GM19372 (cell line): ENCODE measurements at regions not wholly inside any gene's neighbourhood (a gene's known extent, or its start where the extent isn't known, plus 50 kb on each side); places are given as distances from the start of the nearest gene placed in this dataset.

Experiments used
- ATAC-seq: cut with Tn5 transposase; IDR thresholded peaks from one replicate; pipeline ENCODE4 v1.9.1; 2021; ENCODE audit warnings: mild to moderate bottlenecking, low read depth, moderate library complexity; ENCODE audit not compliant: unreplicated experiment

GRCh38 chr2:120849278-120849677, 113.6 kb downstream of the GLI2 start:
- ATAC-seq = no peak

- no peak for ATAC-seq
Observed at GRCh38 chr2:120850551-120850950, 114.9 kb downstream of the GLI2 start.

GRCh38 chr2:120851116-120851773, 115.6 kb downstream of the GLI2 start:
- ATAC-seq = no peak

GRCh38 chr2:120852200-120852815, 116.6 kb downstream of the GLI2 start:
- no peak for ATAC-seq

GRCh38 chr2:120853306-120854013, 117.8 kb downstream of the GLI2 start:
- ATAC-seq = no peak

GRCh38 chr2:120854014-120854620, 118.4 kb downstream of the GLI2 start:
- ATAC-seq = no peak

GRCh38 chr2:120854766-120855530, 119.3 kb downstream of the GLI2 start:
- no peak for ATAC-seq

- ATAC-seq = no peak
Observed at GRCh38 chr2:120855855-120856405, 120.3 kb downstream of the GLI2 start.

- ATAC-seq = no peak
Observed at GRCh38 chr2:120856421-120856862, 120.8 kb downstream of the GLI2 start.

- ATAC-seq = no peak
Observed at GRCh38 chr2:120857422-120857821, 121.8 kb downstream of the GLI2 start.

- no peak for ATAC-seq
Observed at GRCh38 chr2:120857931-120858330, 122.3 kb downstream of the GLI2 start.

GRCh38 chr2:120858361-120859106, 122.9 kb downstream of the GLI2 start:
- ATAC-seq = no peak

GRCh38 chr2:120859128-120859527, 123.5 kb downstream of the GLI2 start:
- ATAC-seq = no peak

- no peak for ATAC-seq
Observed at GRCh38 chr2:120859814-120860578, 124.3 kb downstream of the GLI2 start.

GRCh38 chr2:120860579-120860922, 124.9 kb downstream of the GLI2 start:
- ATAC-seq = no peak

- ATAC-seq = no peak
Observed at GRCh38 chr2:120861191-120861575, 125.5 kb downstream of the GLI2 start.

- no peak for ATAC-seq
Observed at GRCh38 chr2:120861576-120862191, 126.0 kb downstream of the GLI2 start.

- ATAC-seq = no peak
Observed at GRCh38 chr2:120862201-120863060, 126.8 kb downstream of the GLI2 start.
